HepG2 (cell line): ENCODE measurements at regions not wholly inside any gene's neighbourhood (a gene's known extent, or its start where the extent isn't known, plus 50 kb on each side); places are given as distances from the start of the nearest gene placed in this dataset.

Source experiments
- ARNT ChIP-seq: fragments of 450-650 bp; IDR thresholded peaks from 2 replicates; pipeline ENCODE4 v1.6.1; 2017
- ATF3 ChIP-seq: sonication (generic); formaldehyde crosslinking; IDR thresholded peaks from 2 replicates; pipeline ENCODE4 v1.4.0; 2020; ENCODE audit warnings: missing genetic modification reagents
- CBX1 ChIP-seq: IDR thresholded peaks from one replicate; pipeline ENCODE4 v1.6.1; 2016; ENCODE audit warnings: antibody characterized with exemption, low read depth
- ETV5 ChIP-seq: IDR thresholded peaks from 2 replicates; pipeline ENCODE4 v1.6.1; 2018; ENCODE audit warnings: missing biosample characterization, missing genetic modification reagents, inconsistent platforms, borderline replicate concordance
- FIP1L1 ChIP-seq: fragments of 200-400 bp; formaldehyde crosslinking; IDR thresholded peaks from 2 replicates; pipeline ENCODE4 v1.6.1; 2018; ENCODE audit warnings: low read depth, mild to moderate bottlenecking, low read length, moderate library complexity, borderline replicate concordance; ENCODE audit not compliant: insufficient read depth
- FUBP1 ChIP-seq: sonication (generic); formaldehyde crosslinking; IDR thresholded peaks from 2 replicates; pipeline ENCODE4 v1.5.1; 2020; ENCODE audit warnings: missing genetic modification reagents, mild to moderate bottlenecking, borderline replicate concordance
- HIC2 ChIP-seq: sonication (generic); formaldehyde crosslinking; IDR thresholded peaks from 2 replicates; pipeline ENCODE4 v1.9.0; 2022; ENCODE audit warnings: low read depth, missing genetic modification reagents
- JUND ChIP-seq: sonication (generic); formaldehyde crosslinking; IDR thresholded peaks from 2 replicates; pipeline ENCODE4 v1.8.0; 2022; ENCODE audit warnings: mild to moderate bottlenecking, missing genetic modification reagents
- MNT ChIP-seq: fragments of 450-650 bp; IDR thresholded peaks from 2 replicates; pipeline ENCODE4 v1.6.1; 2016
- ZNF282 ChIP-seq: fragments of 450-650 bp; IDR thresholded peaks from 2 replicates; pipeline ENCODE4 v1.6.1; 2018; ENCODE audit not compliant: partially characterized antibody
- ZSCAN22 ChIP-seq: sonication (generic); formaldehyde crosslinking; IDR thresholded peaks from 2 replicates; pipeline ENCODE4 v1.4.0; 2020; ENCODE audit warnings: mild to moderate bottlenecking, missing genetic modification reagents
- TF ChIP-seq, protein P1 (sequence below): sonication (generic); formaldehyde crosslinking; IDR thresholded peaks from 2 replicates; pipeline ENCODE4 v1.5.0; 2020; ENCODE audit warnings: mild to moderate bottlenecking, missing genetic modification reagents, borderline replicate concordance

- no peak for TF ChIP-seq FUBP1
- TF ChIP-seq ARNT = no peak
- TF ChIP-seq MNT = no peak
- TF ChIP-seq ATF3 (CRISPR knock-in tag) = no peak
- TF ChIP-seq ETV5 = no peak
- TF ChIP-seq HIC2 (CRISPR knock-in tag) = no peak
- no peak for TF ChIP-seq ZSCAN22
- TF ChIP-seq FIP1L1 = no peak
- TF ChIP-seq, protein P1, sequence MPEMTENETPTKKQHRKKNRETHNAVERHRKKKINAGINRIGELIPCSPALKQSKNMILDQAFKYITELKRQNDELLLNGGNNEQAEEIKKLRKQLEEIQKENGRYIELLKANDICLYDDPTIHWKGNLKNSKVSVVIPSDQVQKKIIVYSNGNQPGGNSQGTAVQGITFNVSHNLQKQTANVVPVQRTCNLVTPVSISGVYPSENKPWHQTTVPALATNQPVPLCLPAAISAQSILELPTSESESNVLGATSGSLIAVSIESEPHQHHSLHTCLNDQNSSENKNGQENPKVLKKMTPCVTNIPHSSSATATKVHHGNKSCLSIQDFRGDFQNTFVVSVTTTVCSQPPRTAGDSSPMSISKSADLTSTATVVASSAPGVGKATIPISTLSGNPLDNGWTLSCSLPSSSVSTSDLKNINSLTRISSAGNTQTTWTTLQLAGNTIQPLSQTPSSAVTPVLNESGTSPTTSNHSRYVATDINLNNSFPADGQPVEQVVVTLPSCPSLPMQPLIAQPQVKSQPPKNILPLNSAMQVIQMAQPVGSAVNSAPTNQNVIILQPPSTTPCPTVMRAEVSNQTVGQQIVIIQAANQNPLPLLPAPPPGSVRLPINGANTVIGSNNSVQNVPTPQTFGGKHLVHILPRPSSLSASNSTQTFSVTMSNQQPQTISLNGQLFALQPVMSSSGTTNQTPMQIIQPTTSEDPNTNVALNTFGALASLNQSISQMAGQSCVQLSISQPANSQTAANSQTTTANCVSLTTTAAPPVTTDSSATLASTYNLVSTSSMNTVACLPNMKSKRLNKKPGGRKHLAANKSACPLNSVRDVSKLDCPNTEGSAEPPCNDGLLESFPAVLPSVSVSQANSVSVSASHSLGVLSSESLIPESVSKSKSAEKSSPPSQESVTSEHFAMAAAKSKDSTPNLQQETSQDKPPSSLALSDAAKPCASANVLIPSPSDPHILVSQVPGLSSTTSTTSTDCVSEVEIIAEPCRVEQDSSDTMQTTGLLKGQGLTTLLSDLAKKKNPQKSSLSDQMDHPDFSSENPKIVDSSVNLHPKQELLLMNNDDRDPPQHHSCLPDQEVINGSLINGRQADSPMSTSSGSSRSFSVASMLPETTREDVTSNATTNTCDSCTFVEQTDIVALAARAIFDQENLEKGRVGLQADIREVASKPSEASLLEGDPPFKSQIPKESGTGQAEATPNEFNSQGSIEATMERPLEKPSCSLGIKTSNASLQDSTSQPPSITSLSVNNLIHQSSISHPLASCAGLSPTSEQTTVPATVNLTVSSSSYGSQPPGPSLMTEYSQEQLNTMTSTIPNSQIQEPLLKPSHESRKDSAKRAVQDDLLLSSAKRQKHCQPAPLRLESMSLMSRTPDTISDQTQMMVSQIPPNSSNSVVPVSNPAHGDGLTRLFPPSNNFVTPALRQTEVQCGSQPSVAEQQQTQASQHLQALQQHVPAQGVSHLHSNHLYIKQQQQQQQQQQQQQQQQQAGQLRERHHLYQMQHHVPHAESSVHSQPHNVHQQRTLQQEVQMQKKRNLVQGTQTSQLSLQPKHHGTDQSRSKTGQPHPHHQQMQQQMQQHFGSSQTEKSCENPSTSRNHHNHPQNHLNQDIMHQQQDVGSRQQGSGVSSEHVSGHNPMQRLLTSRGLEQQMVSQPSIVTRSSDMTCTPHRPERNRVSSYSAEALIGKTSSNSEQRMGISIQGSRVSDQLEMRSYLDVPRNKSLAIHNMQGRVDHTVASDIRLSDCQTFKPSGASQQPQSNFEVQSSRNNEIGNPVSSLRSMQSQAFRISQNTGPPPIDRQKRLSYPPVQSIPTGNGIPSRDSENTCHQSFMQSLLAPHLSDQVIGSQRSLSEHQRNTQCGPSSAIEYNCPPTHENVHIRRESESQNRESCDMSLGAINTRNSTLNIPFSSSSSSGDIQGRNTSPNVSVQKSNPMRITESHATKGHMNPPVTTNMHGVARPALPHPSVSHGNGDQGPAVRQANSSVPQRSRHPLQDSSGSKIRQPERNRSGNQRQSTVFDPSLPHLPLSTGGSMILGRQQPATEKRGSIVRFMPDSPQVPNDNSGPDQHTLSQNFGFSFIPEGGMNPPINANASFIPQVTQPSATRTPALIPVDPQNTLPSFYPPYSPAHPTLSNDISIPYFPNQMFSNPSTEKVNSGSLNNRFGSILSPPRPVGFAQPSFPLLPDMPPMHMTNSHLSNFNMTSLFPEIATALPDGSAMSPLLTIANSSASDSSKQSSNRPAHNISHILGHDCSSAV = no peak
- TF ChIP-seq ZNF282 = no peak
- TF ChIP-seq JUND (CRISPR knock-in tag) = no peak
- TF ChIP-seq CBX1 = no peak
Observed at GRCh38 chr12:131555866-131556265, 155.0 kb upstream of the SFSWAP start.
